ENCODE measurements at regions not wholly inside any gene's neighbourhood (a gene's known extent, or its start where the extent isn't known, plus 50 kb on each side); places are given as distances from the start of the nearest gene placed in this dataset.
"Not testable (repeated sequence)": the region's sequence is repeated elsewhere in the genome, so short reads cannot be mapped to it uniquely, and the experiment has no call there.

- DNase-seq = no peak
Measured at GRCh38 chr4:138891631-138892031, 124.0 kb upstream of the NOCT start.

- no peak for DNase-seq
Measured at GRCh38 chr4:138890891-138891570, 124.5 kb upstream of the NOCT start.

- no peak for DNase-seq
Measured at GRCh38 chr4:138889216-138889615, 126.4 kb upstream of the NOCT start.

- no peak for DNase-seq
Measured at GRCh38 chr4:138887741-138888140, 127.8 kb upstream of the NOCT start.

- no peak for DNase-seq
Measured at GRCh38 chr4:138887341-138887740, 128.2 kb upstream of the NOCT start.

- no peak for DNase-seq
Measured at GRCh38 chr4:138879757-138880156, 135.8 kb upstream of the NOCT start.

- DNase-seq = no peak
Measured at GRCh38 chr4:138875891-138876608, 139.5 kb upstream of the NOCT start.

GRCh38 chr4:138871555-138871875 lies 144.1 kb upstream of the NOCT start:
- DNase-seq = no peak

- peak; percentile 12 for DNase-seq
Measured at GRCh38 chr4:138870737-138871554, 144.6 kb upstream of the NOCT start.

GRCh38 chr4:138869631-138870030 lies 145.9 kb upstream of the NOCT start:
- no peak for DNase-seq

GRCh38 chr4:138869165-138869564 lies 146.4 kb upstream of the NOCT start:
- no peak for DNase-seq

- no peak for DNase-seq
Measured at GRCh38 chr4:138868562-138868961, 147.0 kb upstream of the NOCT start.

- DNase-seq = no peak
Measured at GRCh38 chr4:138867404-138867803, 148.2 kb upstream of the NOCT start.

GRCh38 chr4:138866314-138866713 lies 149.3 kb upstream of the NOCT start:
- no peak for DNase-seq

GRCh38 chr4:138865765-138866164 lies 149.8 kb upstream of the NOCT start:
- DNase-seq = no peak

- no peak for DNase-seq
Measured at GRCh38 chr4:138864961-138865720, 150.4 kb upstream of the NOCT start.

- no peak for DNase-seq
Measured at GRCh38 chr4:138863160-138863559, 152.4 kb upstream of the NOCT start.

- DNase-seq = no peak
Measured at GRCh38 chr4:138861135-138861534, 154.4 kb upstream of the NOCT start.

- DNase-seq = not testable (repeated sequence)
Measured at GRCh38 chr4:138860357-138860756, 155.2 kb upstream of the NOCT start.

- DNase-seq = no peak
Measured at GRCh38 chr4:138859254-138859653, 156.3 kb upstream of the NOCT start.

- no peak for DNase-seq
Measured at GRCh38 chr4:138858419-138858818, 157.2 kb upstream of the NOCT start.

- no peak for DNase-seq
Measured at GRCh38 chr4:138857416-138857815, 158.2 kb upstream of the NOCT start.

- DNase-seq = no peak
Measured at GRCh38 chr4:138852681-138853080, 162.9 kb upstream of the NOCT start.
